GM12891 (cell line): ENCODE measurements at regions not wholly inside any gene's neighbourhood (a gene's known extent, or its start where the extent isn't known, plus 50 kb on each side); places are given as distances from the start of the nearest gene placed in this dataset.

Source experiments
- DNase-seq: peaks from one replicate; pipeline ENCODE4 v3.0.0; 2011; ENCODE audit warnings: low spot score; ENCODE audit not compliant: insufficient read length
- FAIRE-seq: peaks from 2 replicates; lab custom pipeline; 2011; peaks lifted over from hg19 to GRCh38; lab: Jason Lieb, UNC
- PAX5 ChIP-seq: IDR thresholded peaks from 2 replicates; pipeline ENCODE4 v1.6.1; 2011; ENCODE audit warnings: low read length, moderate library complexity, mild to moderate bottlenecking; ENCODE audit not compliant: insufficient read depth, severe bottlenecking
- POLR2A ChIP-seq: IDR thresholded peaks from 2 replicates; pipeline ENCODE4 v1.6.1; 2011; ENCODE audit warnings: low read depth, low read length, control low read depth
- POLR2AphosphoS5 ChIP-seq: IDR thresholded peaks from 2 replicates; pipeline ENCODE4 v1.6.1; 2011; ENCODE audit warnings: low read depth, low read length, control low read depth
- POU2F2 ChIP-seq: IDR thresholded peaks from 2 replicates; pipeline ENCODE4 v1.6.1; 2011; ENCODE audit warnings: low read depth, mild to moderate bottlenecking, control low read depth, low read length, moderate library complexity
- SPI1 ChIP-seq: IDR thresholded peaks from 2 replicates; pipeline ENCODE4 v1.6.1; 2011; ENCODE audit warnings: low read depth, low read length, control low read depth
- TAF1 ChIP-seq: IDR thresholded peaks from 2 replicates; pipeline ENCODE4 v1.6.1; 2011; ENCODE audit warnings: low read depth, low read length, control low read depth

GRCh38 chr9:22574740-22575139, 128.1 kb downstream of the DMRTA1 start:
- DNase-seq (no peak), FAIRE-seq (no peak)
- TF ChIP-seq POLR2AphosphoS5, result no peak
- TF ChIP-seq PAX5, result no peak
- TF ChIP-seq POLR2A, result no peak
- TF ChIP-seq POU2F2, result no peak
- TF ChIP-seq SPI1, result no peak
- TF ChIP-seq TAF1, result no peak

- DNase-seq, result no peak
- TF ChIP-seq POU2F2, result no peak
- no peak for TF ChIP-seq POLR2AphosphoS5
- TF ChIP-seq TAF1, result no peak
- no peak for TF ChIP-seq PAX5
- TF ChIP-seq SPI1, result no peak
- no peak for TF ChIP-seq POLR2A
- FAIRE-seq, result no peak
Measured at GRCh38 chr9:22580788-22581187, 134.2 kb downstream of the DMRTA1 start.

- DNase-seq (no peak), FAIRE-seq (no peak)
- TF ChIP-seq POLR2A (no peak), POU2F2 (no peak), PAX5 (no peak), SPI1 (no peak), TAF1 (no peak), POLR2AphosphoS5 (no peak)
Measured at GRCh38 chr9:22582221-22582620, 135.6 kb downstream of the DMRTA1 start.

- TF ChIP-seq TAF1 (no peak), SPI1 (no peak), POLR2AphosphoS5 (no peak), PAX5 (no peak), POU2F2 (no peak), POLR2A (no peak)
- FAIRE-seq (no peak), DNase-seq (no peak)
Measured at GRCh38 chr9:22588918-22589317, 142.3 kb downstream of the DMRTA1 start.

GRCh38 chr9:22590336-22591033, 143.9 kb downstream of the DMRTA1 start:
- TF ChIP-seq TAF1 (no peak), POU2F2 (no peak), POLR2AphosphoS5 (no peak), POLR2A (no peak), SPI1 (no peak), PAX5 (no peak)
- DNase-seq, result no peak
- no peak for FAIRE-seq

- TF ChIP-seq PAX5, result no peak
- TF ChIP-seq TAF1, result no peak
- TF ChIP-seq SPI1, result no peak
- TF ChIP-seq POLR2A, result no peak
- no peak for TF ChIP-seq POLR2AphosphoS5
- no peak for TF ChIP-seq POU2F2
- no peak for FAIRE-seq
- no peak for DNase-seq
Measured at GRCh38 chr9:22595805-22596204, 149.2 kb downstream of the DMRTA1 start.

GRCh38 chr9:22617156-22617555, 170.5 kb downstream of the DMRTA1 start:
- FAIRE-seq, result no peak
- no peak for DNase-seq
- TF ChIP-seq POLR2AphosphoS5, result no peak
- no peak for TF ChIP-seq POU2F2
- TF ChIP-seq POLR2A, result no peak
- TF ChIP-seq TAF1, result no peak

- TF ChIP-seq PAX5, result no peak
- no peak for TF ChIP-seq POLR2A
- no peak for TF ChIP-seq SPI1
- no peak for TF ChIP-seq TAF1
- TF ChIP-seq POU2F2, result no peak
- no peak for TF ChIP-seq POLR2AphosphoS5
- no peak for DNase-seq
- no peak for FAIRE-seq
Measured at GRCh38 chr9:22622815-22623214, 176.2 kb downstream of the DMRTA1 start.

GRCh38 chr9:22623236-22623635, 176.6 kb downstream of the DMRTA1 start:
- DNase-seq, result no peak
- TF ChIP-seq PAX5 (no peak), TAF1 (no peak), SPI1 (no peak), POLR2AphosphoS5 (no peak), POLR2A (no peak), POU2F2 (no peak)
- FAIRE-seq, result no peak

GRCh38 chr9:22625540-22625939, 178.9 kb downstream of the DMRTA1 start:
- TF ChIP-seq POLR2A (no peak), TAF1 (no peak), SPI1 (no peak), POU2F2 (no peak)
- FAIRE-seq (no peak), DNase-seq (no peak)
